MCF 10A (cell line): ENCODE measurements at regions not wholly inside any gene's neighbourhood (a gene's known extent, or its start where the extent isn't known, plus 50 kb on each side); places are given as distances from the start of the nearest gene placed in this dataset.

Experiments
- BruUV-seq: library from RNA; stranded (reverse); fragments of 400-500 nt; replicated peaks from 2 replicates; lab custom pipeline; 2021; lab: Mats Ljungman, UMichigan
- CTCF ChIA-PET: fragments of 300-600 bp; sonication (Branson Sonifier 250); formaldehyde crosslinking; extraction: SDS; loops from one replicate; lab custom pipeline; 2021; ENCODE audit warnings: antibody characterized with exemption, inconsistent platforms; lab: Yijun Ruan, JAX
- POLR2A ChIA-PET: fragments of 300-600, 350-650 bp; sonication (Branson Sonifier 250); formaldehyde crosslinking; extraction: SDS; loops from one replicate; lab custom pipeline; 2020; ENCODE audit warnings: antibody characterized with exemption, inconsistent platforms; lab: Yijun Ruan, JAX
- DNase-seq: peaks from one replicate; pipeline ENCODE4 v3.0.0-alpha.2; 2018; ENCODE audit not compliant: unreplicated experiment
- H3K27ac Mint-ChIP-seq: one replicate; pipeline ENCODE4 v1.8.0; 2022; ENCODE audit warnings: mild to moderate bottlenecking, low read depth, mixed read lengths; ENCODE audit not compliant: unreplicated experiment
- H3K27me3 Mint-ChIP-seq: one replicate; pipeline ENCODE4 v1.8.0; 2022; ENCODE audit warnings: mixed read lengths; ENCODE audit not compliant: insufficient read depth, unreplicated experiment
- H3K36me3 Mint-ChIP-seq: one replicate; pipeline ENCODE4 v1.8.0; 2022; ENCODE audit warnings: mild to moderate bottlenecking, moderate library complexity, mixed read lengths; ENCODE audit not compliant: insufficient read depth, unreplicated experiment
- H3K4me1 Mint-ChIP-seq: one replicate; pipeline ENCODE4 v1.8.0; 2022; ENCODE audit warnings: mixed read lengths; ENCODE audit not compliant: insufficient read depth, unreplicated experiment
- H3K4me3 Mint-ChIP-seq: one replicate; pipeline ENCODE4 v1.8.0; 2022; ENCODE audit warnings: mild to moderate bottlenecking, moderate library complexity, mixed read lengths; ENCODE audit not compliant: unreplicated experiment
- H3K9me3 Mint-ChIP-seq: one replicate; pipeline ENCODE4 v1.8.0; 2022; ENCODE audit warnings: mixed read lengths; ENCODE audit not compliant: unreplicated experiment
- CTCF ChIP-seq: fragments of 200-600 bp; IDR thresholded peaks from one replicate; pipeline ENCODE4 v1.8.0; 2022; ENCODE audit warnings: antibody characterized with exemption, mild to moderate bottlenecking; ENCODE audit not compliant: unreplicated experiment
- intact Hi-C: fragments of 100-400 bp; cut with micrococcal nuclease; formaldehyde crosslinking; loops from 2 replicates; pipeline ENCODE4 v1.14.1; 2022

GRCh38 chr1:29810121-29811120 is 574.1 kb downstream of the PTPRU start:
- DNase-seq = no peak
- CTCF ChIA-PET = interaction anchor here (1.0 kb wide), 1 partner anchor 45 kb away, joined by 3 read pairs; no protein-coding TSS in a partner anchor
- Mint-ChIP-seq H3K27me3 (peaks cover 8% of the 10 kb centered on the region), H3K36me3 (no peaks in the 10 kb centered on the region), H3K4me3 (no peak overlapping the region), H3K9me3 (no peaks in the 10 kb centered on the region), H3K27ac (no peak overlapping the region), H3K4me1 (no peaks in the 10 kb centered on the region)
- POLR2A ChIA-PET = no interaction called here
- BruUV-seq = no TSS peak
- TF ChIP-seq CTCF = no peak
- intact Hi-C loops = no loop called here

DNA sequence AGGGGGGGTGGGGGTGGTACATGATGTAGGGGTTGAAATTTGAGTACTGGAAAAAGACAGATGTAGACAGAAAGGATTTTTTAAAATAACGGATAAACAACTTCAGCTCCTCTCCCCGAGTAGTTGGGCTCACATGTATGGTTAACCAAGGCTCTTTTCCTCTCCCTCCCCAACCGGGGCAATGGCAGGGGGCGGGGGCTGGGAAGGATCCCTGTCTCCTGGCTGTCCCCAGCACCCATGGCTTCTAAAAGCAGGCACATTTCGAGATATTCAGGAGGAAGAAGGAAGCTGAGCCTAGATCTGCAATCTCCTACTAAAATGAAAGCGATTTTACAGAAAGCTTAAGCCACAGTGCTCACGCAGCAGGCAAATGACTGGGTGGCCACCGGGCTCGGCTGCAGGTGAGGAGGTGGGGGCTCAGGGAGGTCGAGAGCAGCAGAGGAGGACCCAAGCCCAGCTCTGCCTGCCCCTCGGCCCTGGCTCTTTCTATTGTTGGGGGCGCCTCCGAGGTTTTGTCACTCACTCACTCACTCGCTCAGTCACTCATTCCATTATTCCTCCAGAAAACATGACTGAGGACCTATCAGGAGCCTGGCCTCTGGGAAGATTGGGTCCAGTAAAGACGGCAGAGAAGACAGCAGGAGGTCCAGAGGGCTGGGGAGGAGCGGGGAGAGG is 573.3 kb downstream of the PTPRU start:
- TF ChIP-seq CTCF = no peak
- ChIA-PET POLR2A (no interaction called here), CTCF (interaction anchor here (0.5 kb wide), 1 partner anchor 102 kb away, joined by 3 read pairs; no protein-coding TSS in a partner anchor)
- H3K4me3 Mint-ChIP-seq = no peak overlapping the region
- DNase-seq = no peak
- peaks cover under 1% of the 10 kb centered on the region for H3K27me3 Mint-ChIP-seq
- no peaks in the 10 kb centered on the region for H3K4me1 Mint-ChIP-seq
- H3K36me3 Mint-ChIP-seq = no peaks in the 10 kb centered on the region
- H3K9me3 Mint-ChIP-seq = no peaks in the 10 kb centered on the region
- no TSS peak for BruUV-seq
- no peak overlapping the region for H3K27ac Mint-ChIP-seq
- intact Hi-C loops = no loop called here

- no peaks in the 10 kb centered on the region for H3K36me3 Mint-ChIP-seq
- intact Hi-C loops = no loop called here
- H3K4me1 Mint-ChIP-seq = no peaks in the 10 kb centered on the region
- H3K27ac Mint-ChIP-seq = no peak overlapping the region
- no peaks in the 10 kb centered on the region for H3K9me3 Mint-ChIP-seq
- TF ChIP-seq CTCF = no peak
- POLR2A ChIA-PET = no interaction called here
- CTCF ChIA-PET = interaction anchor here (0.6 kb wide), 1 partner anchor 249 kb away, joined by 3 read pairs; no protein-coding TSS in a partner anchor
- DNase-seq = no peak
- H3K4me3 Mint-ChIP-seq = no peak overlapping the region
- BruUV-seq = no TSS peak
- H3K27me3 Mint-ChIP-seq = no peaks in the 10 kb centered on the region
Measured at GRCh38 chr1:29808141-29808995, 572.0 kb downstream of the PTPRU start.
